Lower lobe of right lung (tissue), 2 donors: ENCODE measurements at regions not wholly inside any gene's neighbourhood (a gene's known extent, or its start where the extent isn't known, plus 50 kb on each side); places are given as distances from the start of the nearest gene placed in this dataset.
"Not testable (repeated sequence)": the region's sequence is repeated elsewhere in the genome, so short reads cannot be mapped to it uniquely, and the experiment has no call there.

Experiments
- ATAC-seq, 2 donors: fragments of 200-7000 bp; cut with Tn5 transposase; one replicate each; pipeline ENCODE4 v1.9.1; 2020 to 2022; ENCODE audit warnings: mild to moderate bottlenecking in 2 of 2, moderate library complexity in 2 of 2
- DNase-seq: peaks from one replicate; pipeline ENCODE4 v3.0.0-alpha.2; 2020
- H3K27ac ChIP-seq: fragments of 200-600 bp; one replicate; pipeline ENCODE4 v1.8.0; 2022
- H3K27me3 ChIP-seq: fragments of 200-600 bp; one replicate; pipeline ENCODE4 v1.8.0; 2022; ENCODE audit warnings: low read depth
- H3K36me3 ChIP-seq: fragments of 200-600 bp; one replicate; pipeline ENCODE4 v1.8.0; 2022; ENCODE audit warnings: mild to moderate bottlenecking
- H3K4me1 ChIP-seq: fragments of 200-600 bp; one replicate; pipeline ENCODE4 v1.8.0; 2022
- H3K4me3 ChIP-seq: fragments of 200-600 bp; one replicate; pipeline ENCODE4 v1.8.0; 2022; ENCODE audit warnings: mild to moderate bottlenecking
- H3K9me3 ChIP-seq: fragments of 200-600 bp; one replicate; pipeline ENCODE4 v1.8.0; 2022
- intact Hi-C: fragments of 100-400 bp; cut with DNase I; formaldehyde crosslinking; loops from one replicate; pipeline ENCODE4 v1.11.0; 2022
- donor health status: DM: no; HTN: yes; CAD: no; lungs with severe emphysema.

- H3K36me3 ChIP-seq, result not testable (repeated sequence)
- peak; percentile 35 to 44 for ATAC-seq
Observed at GRCh38 chr2:110291909-110292579, 79.7 kb upstream of the MTLN start.

GRCh38 chr2:110287817-110288216 lies 75.5 kb upstream of the MTLN start:
- intact Hi-C loops, H3K27me3 ChIP-seq, H3K27ac ChIP-seq, H3K9me3 ChIP-seq, ATAC-seq, H3K4me3 ChIP-seq, H3K4me1 ChIP-seq, DNase-seq, H3K36me3 ChIP-seq: not testable (repeated sequence)

More at GRCh38 chr2:110291909-110292579, 79.7 kb upstream of the MTLN start:
- H3K27me3 ChIP-seq, H3K4me3 ChIP-seq, H3K27ac ChIP-seq, H3K4me1 ChIP-seq, intact Hi-C loops, H3K9me3 ChIP-seq: not testable (repeated sequence)
- peak; percentile 19 for DNase-seq

GRCh38 chr2:110287253-110287652 lies 74.9 kb upstream of the MTLN start:
- H3K9me3 ChIP-seq, intact Hi-C loops: not testable (repeated sequence)

GRCh38 chr2:110285002-110285401 lies 72.7 kb upstream of the MTLN start:
- ATAC-seq, H3K27ac ChIP-seq, H3K4me1 ChIP-seq: not testable (repeated sequence)

More at GRCh38 chr2:110287253-110287652, 74.9 kb upstream of the MTLN start:
- H3K27me3 ChIP-seq, H3K4me1 ChIP-seq, H3K27ac ChIP-seq, H3K36me3 ChIP-seq, H3K4me3 ChIP-seq, ATAC-seq, DNase-seq: not testable (repeated sequence)

GRCh38 chr2:110280804-110281203 lies 68.5 kb upstream of the MTLN start:
- H3K4me3 ChIP-seq, H3K27me3 ChIP-seq, H3K27ac ChIP-seq, H3K36me3 ChIP-seq, intact Hi-C loops, H3K9me3 ChIP-seq, H3K4me1 ChIP-seq, ATAC-seq, DNase-seq: not testable (repeated sequence)

More at GRCh38 chr2:110285002-110285401, 72.7 kb upstream of the MTLN start:
- H3K4me3 ChIP-seq, H3K36me3 ChIP-seq, H3K27me3 ChIP-seq, H3K9me3 ChIP-seq, intact Hi-C loops, DNase-seq: not testable (repeated sequence)

DNA sequence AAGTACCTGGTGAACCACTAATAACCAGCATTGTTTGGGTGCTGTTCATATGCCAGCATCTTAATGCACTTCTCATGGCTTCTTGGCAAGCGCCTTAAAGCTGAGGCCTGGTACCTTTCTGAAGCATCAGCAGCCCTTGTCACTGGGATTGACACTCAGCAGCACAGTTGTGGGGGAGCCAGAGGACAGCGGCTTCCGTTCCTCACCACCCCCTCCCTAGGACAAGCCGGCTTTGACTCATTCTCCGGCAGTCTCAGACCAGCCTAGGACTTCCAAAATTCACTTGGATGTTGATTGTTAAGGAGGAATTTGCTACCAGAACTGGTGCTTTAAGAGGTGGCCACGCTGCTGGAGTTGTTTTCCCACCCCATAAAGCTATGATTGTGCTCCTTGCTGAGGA lies 64.7 kb upstream of the MTLN start:
- H3K36me3 ChIP-seq, intact Hi-C loops, H3K4me1 ChIP-seq, DNase-seq, H3K4me3 ChIP-seq, H3K27ac ChIP-seq, H3K9me3 ChIP-seq, H3K27me3 ChIP-seq: not testable (repeated sequence)
- ATAC-seq, result peak in 1 of 2 donors; percentile 25

DNA sequence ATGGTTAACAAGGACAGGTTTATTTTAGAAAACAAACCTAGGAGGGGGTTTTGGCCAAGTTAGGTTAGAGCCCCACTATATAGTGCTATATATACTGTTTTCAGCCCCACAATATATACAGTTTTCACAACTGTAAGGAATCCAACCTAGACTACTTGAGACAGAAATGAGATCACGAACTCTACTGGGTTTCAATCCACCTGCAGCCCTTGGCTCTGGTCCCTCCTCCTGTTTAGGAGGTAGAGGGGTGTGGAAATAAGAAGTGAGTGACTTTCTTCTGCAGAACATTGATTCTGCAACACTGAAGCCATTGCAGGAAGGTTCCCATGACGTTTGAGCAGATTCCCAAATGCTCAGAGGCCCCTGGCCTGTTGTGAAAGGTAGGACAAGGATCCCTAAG lies 63.7 kb upstream of the MTLN start:
- H3K9me3 ChIP-seq, H3K36me3 ChIP-seq, intact Hi-C loops, H3K27me3 ChIP-seq, H3K4me3 ChIP-seq, H3K4me1 ChIP-seq, H3K27ac ChIP-seq, DNase-seq: not testable (repeated sequence)
- ATAC-seq, result peak; percentile 70 to 85

GRCh38 chr2:110269674-110270073 lies 57.3 kb upstream of the MTLN start:
- H3K27ac ChIP-seq, H3K4me3 ChIP-seq, intact Hi-C loops, DNase-seq, ATAC-seq, H3K9me3 ChIP-seq, H3K36me3 ChIP-seq, H3K4me1 ChIP-seq, H3K27me3 ChIP-seq: not testable (repeated sequence)

GRCh38 chr2:110267828-110268407 lies 55.6 kb upstream of the MTLN start:
- intact Hi-C loops, DNase-seq, H3K4me3 ChIP-seq, H3K9me3 ChIP-seq, H3K36me3 ChIP-seq, H3K27ac ChIP-seq, H3K27me3 ChIP-seq, H3K4me1 ChIP-seq: not testable (repeated sequence)
- ATAC-seq, result peak; percentile 86 to 87

- DNase-seq, H3K4me3 ChIP-seq, H3K9me3 ChIP-seq, H3K4me1 ChIP-seq, H3K27ac ChIP-seq, H3K36me3 ChIP-seq, H3K27me3 ChIP-seq, ATAC-seq, intact Hi-C loops: not testable (repeated sequence)
Observed at GRCh38 chr2:110264804-110265203, 52.5 kb upstream of the MTLN start.

GRCh38 chr2:110264076-110264681 lies 51.8 kb upstream of the MTLN start:
- intact Hi-C loops, ATAC-seq, H3K27me3 ChIP-seq, H3K36me3 ChIP-seq, H3K27ac ChIP-seq, H3K9me3 ChIP-seq, H3K4me1 ChIP-seq, H3K4me3 ChIP-seq, DNase-seq: not testable (repeated sequence)

DNA sequence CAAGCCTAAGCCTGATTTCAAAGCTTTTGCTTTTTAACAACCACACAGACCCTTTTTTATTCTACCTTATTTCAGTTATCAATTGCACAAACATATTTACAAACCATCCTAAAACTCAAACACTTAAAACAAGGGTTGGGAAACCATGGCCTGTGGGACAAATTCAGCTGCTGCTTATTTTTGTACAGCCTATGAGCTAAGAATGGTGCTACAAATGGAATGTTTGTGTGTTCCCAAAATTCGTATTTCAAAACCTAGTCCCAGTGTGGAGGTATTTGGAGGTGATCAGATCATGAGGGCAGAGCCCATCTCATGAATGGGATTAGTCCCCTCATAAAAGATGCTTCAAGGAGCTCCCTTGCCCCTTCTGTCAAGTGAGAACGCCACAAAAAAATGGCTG lies 51.1 kb upstream of the MTLN start:
- intact Hi-C loops, H3K4me3 ChIP-seq, ATAC-seq, DNase-seq, H3K4me1 ChIP-seq, H3K27ac ChIP-seq, H3K36me3 ChIP-seq, H3K9me3 ChIP-seq, H3K27me3 ChIP-seq: not testable (repeated sequence)
